ENCODE measurements at regions not wholly inside any gene's neighbourhood (a gene's known extent, or its start where the extent isn't known, plus 50 kb on each side); places are given as distances from the start of the nearest gene placed in this dataset.
"Not testable (repeated sequence)": the region's sequence is repeated elsewhere in the genome, so short reads cannot be mapped to it uniquely, and the experiment has no call there.

- DNase-seq, result no peak
These were observed 778.6 kb downstream of the CDH11 start for GRCh38 chr16:64343061-64343819.

GRCh38 chr16:64341336-64341735, 780.5 kb downstream of the CDH11 start:
- DNase-seq, result not testable (repeated sequence)

GRCh38 chr16:64339052-64339770, 782.7 kb downstream of the CDH11 start:
- no peak for DNase-seq

- no peak for DNase-seq
These were observed 800.0 kb downstream of the CDH11 start for GRCh38 chr16:64321881-64322280.

GRCh38 chr16:64321066-64321465, 800.8 kb downstream of the CDH11 start:
- DNase-seq, result no peak

- DNase-seq, result no peak
These were observed 804.3 kb downstream of the CDH11 start for GRCh38 chr16:64317601-64318000.

- no peak for DNase-seq
These were observed 808.1 kb downstream of the CDH11 start for GRCh38 chr16:64313726-64314125.

GRCh38 chr16:64312980-64313379, 808.9 kb downstream of the CDH11 start:
- no peak for DNase-seq

- no peak for DNase-seq
These were observed 809.6 kb downstream of the CDH11 start for GRCh38 chr16:64312292-64312691.

- no peak for DNase-seq
These were observed 810.6 kb downstream of the CDH11 start for GRCh38 chr16:64311241-64311640.

GRCh38 chr16:64309398-64310110, 812.3 kb downstream of the CDH11 start:
- DNase-seq, result no peak

GRCh38 chr16:64308721-64309120, 813.1 kb downstream of the CDH11 start:
- DNase-seq, result no peak

GRCh38 chr16:64307431-64307830, 814.4 kb downstream of the CDH11 start:
- DNase-seq, result no peak

- no peak for DNase-seq
These were observed 816.2 kb downstream of the CDH11 start for GRCh38 chr16:64305663-64306062.

GRCh38 chr16:64304951-64305350, 816.9 kb downstream of the CDH11 start:
- no peak for DNase-seq

GRCh38 chr16:64304396-64304795, 817.5 kb downstream of the CDH11 start:
- no peak for DNase-seq

GRCh38 chr16:64297863-64298600, 823.8 kb downstream of the CDH11 start:
- DNase-seq, result no peak

GRCh38 chr16:64295466-64295865, 826.4 kb downstream of the CDH11 start:
- DNase-seq, result no peak

GRCh38 chr16:64292953-64293352, 828.9 kb downstream of the CDH11 start:
- no peak for DNase-seq

GRCh38 chr16:64292161-64292560, 829.7 kb downstream of the CDH11 start:
- DNase-seq, result no peak

GRCh38 chr16:64290461-64290860, 831.4 kb downstream of the CDH11 start:
- no peak for DNase-seq

GRCh38 chr16:64287655-64288528, 834.0 kb downstream of the CDH11 start:
- DNase-seq, result no peak

All from 8988T (cell line).